ENCODE measurements at regions not wholly inside any gene's neighbourhood (a gene's known extent, or its start where the extent isn't known, plus 50 kb on each side); places are given as distances from the start of the nearest gene placed in this dataset.
A peak's percentile ranks its signal among the peaks of the same experiment; 100 is the strongest.
"Not testable (repeated sequence)": the region's sequence is repeated elsewhere in the genome, so short reads cannot be mapped to it uniquely, and the experiment has no call there.

- H4K20me1 ChIP-seq (replicated peaks in 1 of 2; ENCODE audit: control insufficient read depth in 1 of 2, insufficient read depth in 2 of 2, low read length in 2 of 2); H2BK120ac ChIP-seq (replicated peaks; ENCODE audit: low read depth, low read length); H3K27me3 ChIP-seq (replicated peaks in 1 of 4; ENCODE audit: control insufficient read depth in 3 of 4, extremely low read depth in 1 of 4, insufficient read depth in 3 of 4, low read length in 3 of 4); H2BK12ac ChIP-seq (ENCODE audit: low read depth, low read length); H3K4ac ChIP-seq (replicated peaks; ENCODE audit: insufficient read length, low read depth, low read length); FAIRE-seq; H3K79me2 ChIP-seq (ENCODE audit: control insufficient read depth in 1 of 2, insufficient read depth in 2 of 2, low read length in 2 of 2); H4K5ac ChIP-seq (ENCODE audit: insufficient read length, low read depth, low read length); H2BK20ac ChIP-seq (ENCODE audit: low read length); H2BK5ac ChIP-seq (ENCODE audit: low read depth, low read length); H3K9me3 ChIP-seq (ENCODE audit: insufficient read depth in 2 of 2, low read depth in 1 of 2, low read length in 1 of 2); H3K79me1 ChIP-seq (ENCODE audit: low read depth, low read length); H3K4me1 ChIP-seq (replicated peaks in 1 of 4; ENCODE audit: control insufficient read depth in 3 of 4, insufficient read depth in 4 of 4, low read length in 3 of 4); H3K23ac ChIP-seq (ENCODE audit: insufficient read length); POLR2A ChIA-PET (ENCODE audit: partially characterized antibody); H3K9ac ChIP-seq (replicated peaks in 1 of 4; ENCODE audit: extremely low read depth in 1 of 4, low read depth in 3 of 4, low read length in 3 of 4); H2AK5ac ChIP-seq (ENCODE audit: low read depth, low read length); H3K23me2 ChIP-seq (ENCODE audit: low read depth, low read length); H3K14ac ChIP-seq (ENCODE audit: insufficient read length); H3K56ac ChIP-seq (replicated peaks; ENCODE audit: insufficient read length, low read depth, low read length); H3K18ac ChIP-seq (ENCODE audit: extremely low read depth, low read length); DNase-seq (ENCODE audit: low read depth in 1 of 2, low spot score in 2 of 2); H3K36me3 ChIP-seq (ENCODE audit: control insufficient read depth in 2 of 4, insufficient read depth in 4 of 4, low read length in 3 of 4); H4K8ac ChIP-seq (ENCODE audit: extremely low read depth, insufficient read depth, low read length); H4K91ac ChIP-seq (replicated peaks; ENCODE audit: insufficient read length, low read length); H3K27ac ChIP-seq (ENCODE audit: low read depth, low read length); H2BK15ac ChIP-seq (ENCODE audit: low read length); H3K4me3 ChIP-seq (ENCODE audit: extremely low read depth in 1 of 4, insufficient read depth in 2 of 4, low read depth in 3 of 4, low read length in 4 of 4): not testable (repeated sequence)
- peak overlapping the region in 1 of 2 experiments; percentile 10; a peak in 1 of 4 replicates for H3K4me2 ChIP-seq (ENCODE audit: insufficient read depth in 1 of 2, low read depth in 2 of 2, low read length in 2 of 2)
- 93% methylated on average over 5 of the region's 5 CpGs; no CpG with 5 or more reads in 1 of the 2 experiments for WGBS, 2 experiments (ENCODE audit: extremely low coverage in 1 of 2, insufficient coverage in 1 of 2, insufficient read length in 1 of 2, insufficient replicate concordance in 2 of 2, low coverage in 1 of 2, low lambda C conversion rate in 2 of 2, missing lambda C conversion rate in 1 of 2)
- 0 out of 2 replicates have a peak overlapping the region, but pooled peaks have one; percentile 73 for H2AFZ ChIP-seq (ENCODE audit: low read length)
- CTCF ChIA-PET (ENCODE audit: partially characterized antibody): interaction anchor here (0.6 to 1.6 kb wide), 15 partner anchors 13 to 535 kb away, joined by 3 to 7 read pairs (median 3); no protein-coding TSS in a partner anchor
- TF ChIP-seq CTCF (IDR thresholded peaks at IDR 0.05; ENCODE audit: control extremely low read depth in 1 of 3, insufficient read depth in 1 of 3, low read depth in 1 of 3, low read length in 3 of 3) (peak in 2 of 3 experiments; percentile 30; a peak in 3 of 4 replicates), RAD21 (IDR thresholded peaks at IDR 0.05 in 1 of 2, conservative IDR thresholded peaks at IDR 0.05 in 1 of 2; ENCODE audit: low read depth in 2 of 2, low read length in 2 of 2) (peak; percentile 40 to 58)
Observed at GRCh38 chr3:181324516-181324915, 335.0 kb upstream of the DNAJC19 start.
